ENCODE measurements at regions not wholly inside any gene's neighbourhood (a gene's known extent, or its start where the extent isn't known, plus 50 kb on each side); places are given as distances from the start of the nearest gene placed in this dataset.

DNA sequence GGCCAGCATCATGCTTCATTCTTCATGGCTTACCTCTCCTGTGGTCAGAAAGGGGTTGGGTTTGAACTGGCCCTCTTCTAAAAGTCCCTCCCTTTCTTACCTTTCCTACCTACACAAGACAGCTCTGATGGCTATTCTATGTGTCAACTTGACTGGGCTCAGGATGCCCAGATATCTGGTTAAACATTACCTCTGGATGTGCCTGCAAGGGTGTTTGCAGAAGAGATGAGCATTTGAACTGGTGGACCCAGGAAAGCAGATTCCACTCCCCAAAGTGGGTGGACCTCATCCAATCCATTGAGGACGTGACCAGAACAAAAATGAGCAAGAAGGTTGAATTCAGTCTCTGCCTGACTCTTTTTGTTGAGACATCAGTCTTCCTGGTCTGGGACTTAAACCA, 79.0 kb upstream of the TCF7L2 start:
- no peaks in the 10 kb centered on the region for H3K9me3 ChIP-seq (ENCODE audit: low read length)
- no peaks in the 10 kb centered on the region for H3K27me3 ChIP-seq (ENCODE audit: insufficient read depth, low read length, poor library complexity, severe bottlenecking)
- peaks cover 2 to 4% of the 10 kb centered on the region in 2 donors for H3K27me3 Mint-ChIP-seq
- H3K27ac ChIP-seq (ENCODE audit: low read depth, low read length), result no peak overlapping the region
- H3K4me3 ChIP-seq (ENCODE audit: low read length), result no peak overlapping the region
- H3K36me3 ChIP-seq (ENCODE audit: insufficient read depth, low read length), result no peaks in the 10 kb centered on the region
- CTCF ChIA-PET, result no interaction called here
- H3K4me1 ChIP-seq (ENCODE audit: insufficient read depth, low read length), result no peaks in the 10 kb centered on the region
- peaks cover 0 to 13% (median 5%) of the 10 kb centered on the region in 5 donors for H3K9me3 Mint-ChIP-seq
- H3K4me3 Mint-ChIP-seq, result no peak overlapping the region
- H3K36me3 Mint-ChIP-seq, result peaks cover 0 to 3% (median 0%) of the 10 kb centered on the region in 3 donors
- POLR2A ChIA-PET, result no interaction called here
- no peak for DNase-seq
- no peaks in the 10 kb centered on the region for H3K4me1 Mint-ChIP-seq
- peak overlapping the region in 1 of 8 donors; percentile 24 for H3K27ac Mint-ChIP-seq

DNA sequence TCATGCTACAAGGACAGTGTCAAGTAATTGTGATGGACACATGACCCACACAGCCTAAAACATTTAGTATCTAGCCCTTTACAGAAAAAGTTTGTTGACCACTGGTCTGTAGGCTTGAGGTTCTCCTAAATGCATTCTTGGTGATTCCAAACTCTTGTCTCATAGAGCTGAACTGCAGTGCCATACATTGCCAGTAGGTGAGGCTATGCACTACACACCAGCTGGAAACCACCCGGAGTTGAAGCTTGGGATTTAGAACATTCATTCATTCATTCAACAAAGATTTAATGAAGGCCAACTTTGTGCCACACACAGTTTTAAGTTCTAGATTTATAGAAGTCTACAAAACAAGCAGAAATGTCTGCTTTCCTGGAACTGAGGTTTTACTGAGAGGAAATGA, 77.3 kb upstream of the TCF7L2 start:
- Histone ChIP-seq H3K27me3 (ENCODE audit: insufficient read depth, low read length, poor library complexity, severe bottlenecking) (no peaks in the 10 kb centered on the region), H3K4me3 (ENCODE audit: low read length) (no peak overlapping the region), H3K36me3 (ENCODE audit: insufficient read depth, low read length) (no peaks in the 10 kb centered on the region), H3K27ac (ENCODE audit: low read depth, low read length) (no peak overlapping the region), H3K9me3 (ENCODE audit: low read length) (no peaks in the 10 kb centered on the region), H3K4me1 (ENCODE audit: insufficient read depth, low read length) (no peaks in the 10 kb centered on the region)
- H3K27ac Mint-ChIP-seq, result no peak overlapping the region
- DNase-seq, result no peak
- H3K27me3 Mint-ChIP-seq, result peaks cover 2 to 5% of the 10 kb centered on the region in 2 donors
- H3K4me1 Mint-ChIP-seq, result no peaks in the 10 kb centered on the region
- no peak overlapping the region for H3K4me3 Mint-ChIP-seq
- CTCF ChIA-PET, result no interaction called here
- H3K36me3 Mint-ChIP-seq, result peaks cover 0 to 3% (median 0%) of the 10 kb centered on the region in 3 donors
- POLR2A ChIA-PET, result no interaction called here
- H3K9me3 Mint-ChIP-seq, result peaks cover 0 to 13% (median 4%) of the 10 kb centered on the region in 5 donors

DNA sequence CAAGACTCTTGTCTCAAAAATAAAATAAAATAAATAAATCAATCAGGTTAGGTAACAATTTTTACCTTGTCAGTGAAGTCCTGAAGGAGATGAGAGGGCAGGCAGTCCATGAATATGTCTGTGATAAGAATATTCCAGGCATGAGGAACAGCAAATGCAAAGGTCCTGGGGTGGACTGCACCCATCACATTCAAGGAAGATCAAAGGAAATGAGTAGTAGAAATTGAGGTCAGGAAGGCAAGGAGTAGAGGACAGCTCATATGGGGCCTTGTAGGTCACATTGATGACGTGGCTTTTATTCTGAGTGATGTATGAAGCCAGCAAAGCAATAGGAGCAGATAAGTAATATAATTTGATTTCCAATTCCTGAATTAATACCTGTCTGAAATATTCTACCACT, 76.5 kb upstream of the TCF7L2 start:
- no peak overlapping the region for H3K4me3 ChIP-seq (ENCODE audit: low read length)
- H3K9me3 ChIP-seq (ENCODE audit: low read length), result no peaks in the 10 kb centered on the region
- H3K27ac Mint-ChIP-seq, result no peak overlapping the region
- H3K27me3 ChIP-seq (ENCODE audit: insufficient read depth, low read length, poor library complexity, severe bottlenecking), result no peaks in the 10 kb centered on the region
- peaks cover 2 to 5% of the 10 kb centered on the region in 2 donors for H3K27me3 Mint-ChIP-seq
- H3K27ac ChIP-seq (ENCODE audit: low read depth, low read length), result no peak overlapping the region
- peaks cover 0 to 13% (median 4%) of the 10 kb centered on the region in 5 donors for H3K9me3 Mint-ChIP-seq
- CTCF ChIA-PET, result no interaction called here
- no peak for DNase-seq
- H3K36me3 Mint-ChIP-seq, result peaks cover 0 to 3% (median 0%) of the 10 kb centered on the region in 3 donors
- no peak overlapping the region for H3K4me3 Mint-ChIP-seq
- no peaks in the 10 kb centered on the region for H3K4me1 Mint-ChIP-seq
- H3K4me1 ChIP-seq (ENCODE audit: insufficient read depth, low read length), result no peaks in the 10 kb centered on the region
- POLR2A ChIA-PET, result no interaction called here
- no peaks in the 10 kb centered on the region for H3K36me3 ChIP-seq (ENCODE audit: insufficient read depth, low read length)

DNA sequence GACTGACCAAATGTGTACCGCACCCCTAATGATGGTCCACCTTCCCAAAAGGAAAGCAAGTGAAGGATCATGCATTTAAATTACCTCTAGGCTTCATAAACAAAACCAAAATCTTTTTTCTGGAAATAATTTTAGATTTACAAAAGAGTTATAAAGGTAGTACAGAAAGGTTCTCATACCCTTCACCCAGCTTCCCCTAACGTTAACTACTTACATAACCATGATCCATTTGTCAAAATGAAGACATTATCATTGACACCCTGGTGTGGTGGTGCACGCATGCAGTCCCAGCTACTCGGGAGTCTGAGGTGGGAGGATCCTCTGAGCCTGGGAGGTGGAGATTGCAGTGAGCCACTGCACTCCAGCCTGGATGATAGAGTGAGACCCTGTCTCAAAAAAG, 75.1 kb upstream of the TCF7L2 start:
- peaks cover 0 to 13% (median 4%) of the 10 kb centered on the region in 5 donors for H3K9me3 Mint-ChIP-seq

DNA sequence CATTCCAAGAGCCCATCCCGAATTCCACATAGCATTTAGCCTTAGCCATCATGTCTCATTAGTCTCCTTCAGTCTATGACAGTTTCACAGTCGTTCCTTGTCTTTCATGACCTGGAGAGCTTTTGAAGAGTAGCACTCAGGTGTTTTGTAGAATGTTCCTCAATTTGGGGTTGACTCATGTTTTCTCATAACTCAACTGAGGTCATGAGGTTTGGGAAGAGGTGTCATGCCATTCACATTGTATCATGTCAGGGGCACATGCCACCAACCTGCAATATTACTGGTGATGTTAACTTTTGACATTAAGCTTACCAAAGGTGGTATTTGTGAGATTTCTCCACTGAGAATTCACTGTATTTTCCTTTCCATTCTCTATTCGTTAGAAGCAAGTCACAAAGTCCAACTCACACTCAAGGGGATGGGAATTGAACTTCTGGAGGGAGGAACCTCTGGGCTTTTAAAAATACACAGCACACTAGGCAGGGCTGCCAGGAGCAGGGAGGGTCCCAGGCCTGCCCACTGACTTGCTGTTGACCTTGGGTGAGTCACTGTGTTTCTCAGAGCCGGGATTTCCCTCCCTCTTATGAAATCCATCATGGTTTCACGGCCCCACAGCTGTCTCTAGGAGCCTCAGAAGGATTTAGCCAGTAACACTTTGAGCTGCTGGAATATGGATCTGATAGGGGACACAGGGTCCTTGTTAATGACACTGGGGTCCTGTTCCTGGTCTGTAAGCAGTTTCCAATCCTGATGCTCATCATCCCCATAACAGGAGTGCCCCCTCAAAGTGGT, 74.4 kb upstream of the TCF7L2 start:
- Mint-ChIP-seq H3K9me3 (peaks cover 0 to 13% (median 4%) of the 10 kb centered on the region in 5 donors), H3K36me3 (peaks cover 0 to 3% (median 0%) of the 10 kb centered on the region in 3 donors), H3K4me3 (no peak overlapping the region), H3K27ac (no peak overlapping the region), H3K27me3 (peaks cover 5 to 6% of the 10 kb centered on the region in 2 donors), H3K4me1 (no peaks in the 10 kb centered on the region)
- ChIA-PET CTCF (no interaction called here), POLR2A (no interaction called here)
- Histone ChIP-seq H3K36me3 (ENCODE audit: insufficient read depth, low read length) (no peaks in the 10 kb centered on the region), H3K9me3 (ENCODE audit: low read length) (no peaks in the 10 kb centered on the region), H3K27me3 (ENCODE audit: insufficient read depth, low read length, poor library complexity, severe bottlenecking) (no peaks in the 10 kb centered on the region), H3K4me1 (ENCODE audit: insufficient read depth, low read length) (no peaks in the 10 kb centered on the region), H3K4me3 (ENCODE audit: low read length) (no peak overlapping the region), H3K27ac (ENCODE audit: low read depth, low read length) (no peak overlapping the region)
- no peak for DNase-seq

More for the DNA sequence above, 75.1 kb upstream of the TCF7L2 start:
- Histone ChIP-seq H3K27me3 (ENCODE audit: insufficient read depth, low read length, poor library complexity, severe bottlenecking) (no peaks in the 10 kb centered on the region), H3K27ac (ENCODE audit: low read depth, low read length) (no peak overlapping the region), H3K36me3 (ENCODE audit: insufficient read depth, low read length) (no peaks in the 10 kb centered on the region), H3K4me3 (ENCODE audit: low read length) (no peak overlapping the region), H3K4me1 (ENCODE audit: insufficient read depth, low read length) (no peaks in the 10 kb centered on the region), H3K9me3 (ENCODE audit: low read length) (no peaks in the 10 kb centered on the region)
- H3K27me3 Mint-ChIP-seq, result peaks cover 2 to 5% of the 10 kb centered on the region in 2 donors
- ChIA-PET POLR2A (no interaction called here), CTCF (no interaction called here)
- H3K36me3 Mint-ChIP-seq, result peaks cover 0 to 3% (median 0%) of the 10 kb centered on the region in 3 donors
- no peak for DNase-seq
- H3K4me3 Mint-ChIP-seq, result no peak overlapping the region
- no peaks in the 10 kb centered on the region for H3K4me1 Mint-ChIP-seq
- H3K27ac Mint-ChIP-seq, result peak overlapping the region in 1 of 8 donors; percentile 93

DNA sequence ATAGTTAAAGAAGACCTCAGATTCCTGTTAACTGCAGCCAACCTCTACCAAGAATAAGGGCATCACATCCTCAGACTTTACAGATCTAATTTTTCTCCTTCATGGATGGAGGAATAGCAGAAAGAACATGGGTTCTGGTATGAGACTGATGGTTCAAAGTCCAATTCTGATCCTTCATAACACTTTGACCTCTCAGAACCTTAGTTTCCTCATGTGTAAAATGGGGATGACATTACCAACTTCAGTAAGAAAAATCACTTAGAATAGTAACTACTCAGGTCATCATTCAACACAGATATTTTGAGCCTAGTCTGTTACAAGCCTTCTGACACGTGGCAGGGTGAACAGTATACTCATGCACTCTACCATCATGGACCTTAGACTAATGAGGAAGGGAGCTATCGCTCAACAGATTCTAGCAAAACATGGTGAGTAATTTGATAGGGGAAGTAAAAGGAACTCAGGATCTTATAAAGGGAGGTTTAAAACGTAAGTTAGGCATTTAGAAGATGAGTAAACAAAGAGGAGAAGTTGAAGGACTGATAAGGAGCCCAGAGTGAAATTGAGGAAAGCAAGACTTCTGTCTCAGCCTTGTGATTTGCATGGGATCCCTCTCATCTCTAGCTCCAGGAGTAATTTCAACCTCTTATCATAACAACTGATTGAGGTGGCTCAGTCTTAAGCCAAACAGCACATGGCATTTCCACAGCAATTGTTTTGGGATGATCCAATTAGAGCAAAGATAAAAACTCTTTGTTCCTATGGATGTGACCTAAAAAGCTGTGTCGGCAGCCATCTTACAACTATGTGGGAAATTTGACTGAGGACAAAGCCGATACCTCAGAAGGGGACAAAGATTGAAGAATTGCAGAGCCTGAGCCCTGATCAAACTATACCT, 69.2 kb upstream of the TCF7L2 start:
- H3K27me3 ChIP-seq (ENCODE audit: insufficient read depth, low read length, poor library complexity, severe bottlenecking), result no peaks in the 10 kb centered on the region

DNA sequence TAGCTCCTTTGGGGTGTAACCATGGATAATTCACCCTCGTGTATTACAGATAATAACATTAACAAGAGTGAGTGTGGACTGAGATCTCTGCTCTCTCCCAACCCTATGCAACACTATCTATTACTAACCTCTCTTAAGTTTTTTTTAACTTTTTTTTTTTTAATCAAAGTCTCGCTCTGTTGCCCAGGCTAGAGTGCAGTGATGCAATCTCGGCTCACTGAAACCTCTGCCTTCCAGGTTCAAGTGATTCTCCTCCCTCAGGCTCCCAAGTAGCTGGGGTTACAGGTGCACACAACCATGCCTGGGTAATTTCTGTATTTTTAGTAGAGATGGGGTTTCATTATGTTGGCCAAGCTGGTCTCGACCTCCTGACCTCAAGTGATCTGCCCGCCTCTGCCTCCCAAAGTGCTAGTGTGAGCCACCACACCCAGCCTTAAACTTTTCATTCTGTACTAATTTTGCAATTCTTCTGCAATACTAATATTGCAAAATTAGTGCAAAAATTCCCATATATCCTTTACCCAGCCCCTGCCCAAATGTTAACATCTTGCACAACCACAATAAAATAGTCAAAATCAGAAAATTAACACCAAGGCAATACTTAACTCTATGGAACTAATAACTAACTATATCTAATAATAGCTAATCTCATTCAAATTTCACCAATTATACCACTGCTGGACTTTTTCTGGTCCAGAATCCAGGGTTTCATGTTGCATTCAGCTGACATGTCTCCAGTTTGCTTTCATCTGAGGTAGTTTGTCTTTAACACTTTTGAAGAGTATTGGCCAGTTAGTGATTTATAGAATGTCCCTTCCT, 66.5 kb upstream of the TCF7L2 start:
- peaks cover 0 to 2% (median 0%) of the 10 kb centered on the region in 5 donors for H3K9me3 Mint-ChIP-seq
- H3K36me3 Mint-ChIP-seq, result no peaks in the 10 kb centered on the region
- H3K9me3 ChIP-seq (ENCODE audit: low read length), result no peaks in the 10 kb centered on the region

More for the DNA sequence above, 69.2 kb upstream of the TCF7L2 start:
- no peak overlapping the region for H3K27ac ChIP-seq (ENCODE audit: low read depth, low read length)
- POLR2A ChIA-PET, result no interaction called here
- Mint-ChIP-seq H3K4me3 (no peak overlapping the region), H3K27me3 (peaks cover 7 to 23% of the 10 kb centered on the region in 2 donors), H3K27ac (no peak overlapping the region), H3K36me3 (no peaks in the 10 kb centered on the region), H3K4me1 (no peaks in the 10 kb centered on the region), H3K9me3 (peaks cover 0 to 2% (median 0%) of the 10 kb centered on the region in 5 donors)
- no peak for DNase-seq
- H3K4me3 ChIP-seq (ENCODE audit: low read length), result no peak overlapping the region
- CTCF ChIA-PET, result no interaction called here
- H3K9me3 ChIP-seq (ENCODE audit: low read length), result no peaks in the 10 kb centered on the region
- H3K36me3 ChIP-seq (ENCODE audit: insufficient read depth, low read length), result no peaks in the 10 kb centered on the region
- no peaks in the 10 kb centered on the region for H3K4me1 ChIP-seq (ENCODE audit: insufficient read depth, low read length)

More for the DNA sequence above, 66.5 kb upstream of the TCF7L2 start:
- Mint-ChIP-seq H3K4me1 (no peaks in the 10 kb centered on the region), H3K27me3 (peaks cover 9 to 23% of the 10 kb centered on the region in 2 donors), H3K27ac (peak overlapping the region in 1 of 8 donors; percentile 26), H3K4me3 (no peak overlapping the region)
- H3K4me1 ChIP-seq (ENCODE audit: insufficient read depth, low read length), result no peaks in the 10 kb centered on the region
- H3K4me3 ChIP-seq (ENCODE audit: low read length), result no peak overlapping the region
- H3K36me3 ChIP-seq (ENCODE audit: insufficient read depth, low read length), result no peaks in the 10 kb centered on the region
- POLR2A ChIA-PET, result no interaction called here
- CTCF ChIA-PET, result no interaction called here
- H3K27ac ChIP-seq (ENCODE audit: low read depth, low read length), result no peak overlapping the region
- H3K27me3 ChIP-seq (ENCODE audit: insufficient read depth, low read length, poor library complexity, severe bottlenecking), result no peaks in the 10 kb centered on the region
- no peak for DNase-seq

Measured in CD8-positive, alpha-beta memory T cell (primary cell).